Pancreas (tissue), 10 donors: ENCODE measurements at regions not wholly inside any gene's neighbourhood (a gene's known extent, or its start where the extent isn't known, plus 50 kb on each side); places are given as distances from the start of the nearest gene placed in this dataset.

Experiments used
- ATAC-seq, 4 donors: fragments of 200-7000 bp; cut with Tn5 transposase; one replicate each; pipeline versions ENCODE4 v1.8.0 to v1.9.1; 2020; ENCODE audit warnings: mild to moderate bottlenecking in 4 of 4, moderate library complexity in 4 of 4
- DNase-seq, 6 donors: peaks; one replicate each; pipeline ENCODE4 v3.0.0-alpha.2; 2020
- FAIRE-seq: peaks from 2 replicates; lab custom pipeline; 2012; peaks lifted over from hg19 to GRCh38; lab: Jason Lieb, UNC
- H3K27ac ChIP-seq, 4 donors: fragments of 200-600 bp; sonication (generic); 1 replicate in 3 of 4; 2 replicates in 1 of 4; pipeline versions ENCODE4 v1.5.0 to v1.8.0; 2020
- H3K27me3 ChIP-seq, 4 donors: fragments of 200-600 bp; one replicate each; pipeline ENCODE4 v1.8.0; 2021
- H3K36me3 ChIP-seq, 3 donors: fragments of 200-600 bp; sonication (generic) in 1 of 3; one replicate each; pipeline versions ENCODE4 v1.5.0 to v1.8.0; 2020 to 2021
- H3K4me1 ChIP-seq, 3 donors: fragments of 200-600 bp; one replicate each; pipeline ENCODE4 v1.8.0; 2021
- H3K4me3 ChIP-seq, 4 donors: fragments of 200-600 bp; sonication (generic) in 2 of 4; one replicate each; pipeline versions ENCODE4 v1.5.0 to v1.8.0; 2020 to 2021
- H3K9me3 ChIP-seq, 4 donors: fragments of 200-600 bp; one replicate each; pipeline ENCODE4 v1.8.0; 2021
- WGBS, 2 donors: extraction: QIAGEN DNeasy Blood & Tissue Kit; methylation state at CpG; one replicate each; pipeline ENCODE4 v1.1.7; 2013; 5-methylcytosine and 5-hydroxymethylcytosine counted together
- intact Hi-C, 3 donors: fragments of 100-400 bp; cut with DNase I; formaldehyde crosslinking; loops; one replicate each; pipeline versions ENCODE4 v1.11.1 to v1.14.2; 2022
- TF ChIP-seq, protein P1 (sequence below), 4 donors: fragments of 200-600 bp; sonication (generic) in 3 of 4; IDR thresholded peaks; one replicate each; pipeline versions ENCODE4 v1.5.0 to v1.8.0; 2021; ENCODE audit warnings: antibody characterized with exemption in 4 of 4
- donor health status: healthy with polysubstance abuse.
- donor health status: DM: no; HTN: no; CAD: no; lungs with moderate emphysema.
- donor health status: DM: no; HTN: no; CAD: no.
- donor health status: control.
- donor health status: control.
- donor health status: Bipolar disorder and iron deficiency.
- donor health status: DM: yes; HTN: yes; CAD: no.
- donor health status: DM: no; HTN: no; CAD: no.
- donor health status: DM: no; HTN: no; CAD: no.
- donor health status: DM: yes; HTN: yes; CAD: no.

DNA sequence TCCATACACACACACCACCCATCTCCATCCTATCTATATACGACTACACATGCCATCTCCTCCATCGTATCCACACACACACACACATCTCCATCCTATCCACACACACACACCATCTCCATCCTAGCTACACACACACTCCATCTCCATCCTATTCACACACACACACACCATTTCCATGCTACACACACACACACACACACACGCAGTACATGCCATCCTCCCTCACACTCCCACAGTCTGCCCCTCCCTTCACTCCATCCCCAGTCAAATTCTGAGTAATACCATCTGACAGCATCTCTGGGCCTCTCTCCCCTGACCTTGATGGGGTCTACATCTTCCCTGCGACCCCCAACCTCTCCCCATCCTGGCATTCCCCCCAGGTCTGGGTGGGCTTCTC lies 193.8 kb upstream of the LHX5 start:
- no peak for DNase-seq
- no peaks in the 10 kb centered on the region for H3K4me1 ChIP-seq
- H3K27me3 ChIP-seq = peaks cover 0 to 7% (median 0%) of the 10 kb centered on the region in 4 donors
- no peak overlapping the region for H3K27ac ChIP-seq
- no peaks in the 10 kb centered on the region for H3K36me3 ChIP-seq
- H3K4me3 ChIP-seq = no peak overlapping the region
- 71 to 80% methylated on average over 4 of the region's 4 CpGs for WGBS, 2 donors
- intact Hi-C loops = no loop called here
- no peaks in the 10 kb centered on the region for H3K9me3 ChIP-seq
- no peak for ATAC-seq
- no peak for FAIRE-seq
- TF ChIP-seq, protein P1, sequence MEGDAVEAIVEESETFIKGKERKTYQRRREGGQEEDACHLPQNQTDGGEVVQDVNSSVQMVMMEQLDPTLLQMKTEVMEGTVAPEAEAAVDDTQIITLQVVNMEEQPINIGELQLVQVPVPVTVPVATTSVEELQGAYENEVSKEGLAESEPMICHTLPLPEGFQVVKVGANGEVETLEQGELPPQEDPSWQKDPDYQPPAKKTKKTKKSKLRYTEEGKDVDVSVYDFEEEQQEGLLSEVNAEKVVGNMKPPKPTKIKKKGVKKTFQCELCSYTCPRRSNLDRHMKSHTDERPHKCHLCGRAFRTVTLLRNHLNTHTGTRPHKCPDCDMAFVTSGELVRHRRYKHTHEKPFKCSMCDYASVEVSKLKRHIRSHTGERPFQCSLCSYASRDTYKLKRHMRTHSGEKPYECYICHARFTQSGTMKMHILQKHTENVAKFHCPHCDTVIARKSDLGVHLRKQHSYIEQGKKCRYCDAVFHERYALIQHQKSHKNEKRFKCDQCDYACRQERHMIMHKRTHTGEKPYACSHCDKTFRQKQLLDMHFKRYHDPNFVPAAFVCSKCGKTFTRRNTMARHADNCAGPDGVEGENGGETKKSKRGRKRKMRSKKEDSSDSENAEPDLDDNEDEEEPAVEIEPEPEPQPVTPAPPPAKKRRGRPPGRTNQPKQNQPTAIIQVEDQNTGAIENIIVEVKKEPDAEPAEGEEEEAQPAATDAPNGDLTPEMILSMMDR (IDR thresholded peaks at IDR 0.05) = no peak

DNA sequence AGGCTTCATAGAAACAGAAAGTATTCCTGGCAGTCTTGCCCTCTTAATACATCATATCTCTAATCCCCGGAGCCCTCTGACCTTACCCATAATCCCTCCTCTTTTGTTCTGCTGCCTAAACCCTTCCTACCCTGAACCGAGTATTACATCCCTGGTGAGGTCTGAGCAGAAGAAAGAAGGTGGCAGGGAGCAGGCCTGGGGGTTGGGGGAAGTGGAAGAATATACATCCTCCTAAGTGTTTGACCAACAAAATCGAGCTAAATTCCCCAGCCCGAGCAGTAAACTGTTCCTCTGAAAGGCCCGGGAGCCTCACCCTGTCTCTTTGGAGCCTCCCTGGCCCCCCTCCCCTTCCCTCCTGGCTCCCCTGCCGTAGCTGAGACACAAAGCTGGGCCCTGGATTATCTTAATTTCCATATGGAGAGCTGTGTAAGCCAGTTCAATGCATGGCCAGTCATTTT lies 192.6 kb upstream of the LHX5 start:
- intact Hi-C loops = no loop called here
- DNase-seq (no peak), FAIRE-seq (no peak), ATAC-seq (no peak)
- Histone ChIP-seq H3K27me3 (peaks cover 0 to 14% (median 0%) of the 10 kb centered on the region in 4 donors), H3K9me3 (no peaks in the 10 kb centered on the region), H3K27ac (no peak overlapping the region), H3K4me1 (no peaks in the 10 kb centered on the region), H3K36me3 (no peaks in the 10 kb centered on the region), H3K4me3 (no peak overlapping the region)
- TF ChIP-seq, protein P1 (IDR thresholded peaks at IDR 0.05) = no peak
- 42 to 50% methylated on average over 6 of the region's 6 CpGs for WGBS, 2 donors

DNA sequence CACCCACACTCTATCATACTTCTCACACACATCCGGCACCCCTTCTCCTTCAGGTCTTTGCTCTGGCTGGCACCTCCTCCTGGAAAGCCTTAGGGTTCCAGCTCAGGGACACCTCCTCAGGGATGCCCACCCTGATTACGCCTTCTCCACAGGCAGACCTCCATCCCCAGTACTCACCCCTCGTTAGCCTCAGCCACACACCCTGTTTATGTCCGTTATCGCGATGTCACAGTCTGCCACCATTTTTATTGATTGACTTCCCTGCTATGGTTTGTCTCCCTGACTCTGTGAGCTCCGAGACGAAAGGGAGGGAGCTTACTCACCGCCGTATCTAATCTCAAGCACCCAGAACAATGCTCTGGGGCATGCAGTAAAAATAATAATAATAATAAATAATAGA lies 191.7 kb upstream of the LHX5 start:
- ATAC-seq = no peak
- H3K27ac ChIP-seq = no peak overlapping the region
- peaks cover 0 to 10% (median 0%) of the 10 kb centered on the region in 4 donors for H3K27me3 ChIP-seq
- no peak for DNase-seq
- intact Hi-C loops = no loop called here
- no peaks in the 10 kb centered on the region for H3K36me3 ChIP-seq
- H3K9me3 ChIP-seq = no peaks in the 10 kb centered on the region
- H3K4me3 ChIP-seq = no peak overlapping the region
- H3K4me1 ChIP-seq = no peaks in the 10 kb centered on the region
- TF ChIP-seq, protein P1 (IDR thresholded peaks at IDR 0.05) = no peak
- 25 to 27% methylated on average over 10 of the region's 10 CpGs for WGBS, 2 donors
- no peak for FAIRE-seq

DNA sequence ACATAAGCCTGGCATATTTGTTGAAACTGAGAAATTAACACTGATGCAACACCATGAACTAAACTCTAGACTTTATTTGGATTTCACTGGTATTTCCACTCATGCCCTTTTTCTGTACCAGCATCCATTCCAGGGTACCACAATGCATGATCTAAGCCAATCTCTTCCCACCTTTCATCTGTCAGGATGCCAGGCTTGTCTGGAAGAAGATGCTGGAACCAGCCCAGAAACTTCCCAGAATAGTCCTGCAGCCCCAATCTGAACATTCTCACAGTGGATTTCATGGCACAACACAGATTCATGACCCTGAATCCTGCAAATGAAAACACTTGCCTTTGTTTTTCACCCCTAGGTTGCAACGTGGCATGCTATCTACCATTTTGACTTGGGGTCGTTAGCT lies 189.3 kb upstream of the LHX5 start:
- TF ChIP-seq, protein P1 (IDR thresholded peaks at IDR 0.05) = no peak
- ATAC-seq (no peak), DNase-seq (no peak), FAIRE-seq (no peak)
- Histone ChIP-seq H3K4me1 (no peaks in the 10 kb centered on the region), H3K27ac (no peak overlapping the region), H3K4me3 (no peak overlapping the region), H3K27me3 (peaks cover 0 to 7% (median 0%) of the 10 kb centered on the region in 4 donors), H3K9me3 (no peaks in the 10 kb centered on the region), H3K36me3 (no peaks in the 10 kb centered on the region)
- intact Hi-C loops = no loop called here
- 12 to 14% methylated on average over 2 of the region's 2 CpGs for WGBS, 2 donors

DNA sequence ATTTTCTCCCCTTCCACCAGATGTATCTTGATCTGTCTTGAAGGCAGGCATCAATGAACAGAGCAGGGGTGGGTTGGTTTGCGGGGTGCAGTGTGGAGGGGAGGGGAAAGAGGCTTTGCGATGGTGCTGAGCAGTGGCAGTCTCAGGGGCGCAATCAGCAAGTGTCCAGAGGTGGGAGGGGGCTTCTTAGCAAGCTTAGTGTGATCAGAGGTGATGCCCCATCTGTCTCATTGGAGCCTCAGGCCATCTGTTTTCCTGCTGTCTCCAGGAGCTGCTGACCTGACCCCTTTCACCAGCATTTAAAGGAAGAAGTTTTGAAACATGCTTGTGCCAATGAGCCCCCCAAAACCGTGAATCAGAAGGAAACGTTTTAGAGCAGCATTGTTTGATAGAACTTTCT lies 187.7 kb upstream of the LHX5 start:
- Histone ChIP-seq H3K9me3 (no peaks in the 10 kb centered on the region), H3K36me3 (no peaks in the 10 kb centered on the region), H3K27ac (no peak overlapping the region), H3K4me3 (no peak overlapping the region), H3K4me1 (no peaks in the 10 kb centered on the region), H3K27me3 (peaks cover 0 to 7% (median 0%) of the 10 kb centered on the region in 4 donors)
- no peak for DNase-seq
- TF ChIP-seq, protein P1 (IDR thresholded peaks at IDR 0.05) = no peak
- WGBS, 2 donors = 51 to 57% methylated on average over 5 of the region's 5 CpGs
- ATAC-seq = no peak
- intact Hi-C loops = no loop called here
- no peak for FAIRE-seq
